Heart right ventricle (tissue), 16 donors: ENCODE measurements at regions not wholly inside any gene's neighbourhood (a gene's known extent, or its start where the extent isn't known, plus 50 kb on each side); places are given as distances from the start of the nearest gene placed in this dataset.

Experiments used
- ATAC-seq, 8 donors: fragments of 200-7000 bp; cut with Tn5 transposase; one replicate each; pipeline ENCODE4 v1.9.1; 2020; ENCODE audit warnings: mild to moderate bottlenecking in 8 of 8, moderate library complexity in 8 of 8, moderate number of reproducible peaks in 1 of 8
- DNase-seq, 2 donors: peaks; one replicate each; pipeline ENCODE4 v3.0.0-alpha.2; 2020
- H3K27ac ChIP-seq, 10 donors: fragments of 200-600 bp; sonication (generic) in 2 of 10; one replicate each; pipeline versions ENCODE4 v1.5.0 to v1.8.0; 2020 to 2022; ENCODE audit warnings: mild to moderate bottlenecking in 3 of 10
- H3K27me3 ChIP-seq, 7 donors: fragments of 200-600 bp; one replicate each; pipeline ENCODE4 v1.8.0; 2021 to 2022; ENCODE audit warnings: mild to moderate bottlenecking in 2 of 7
- H3K36me3 ChIP-seq, 9 donors: fragments of 200-600 bp; sonication (generic) in 1 of 9; one replicate each; pipeline versions ENCODE4 v1.5.0 to v1.8.0; 2020 to 2022; ENCODE audit warnings: mild to moderate bottlenecking in 2 of 9
- H3K4me1 ChIP-seq, 9 donors: fragments of 200-600 bp; sonication (generic) in 1 of 9; one replicate each; pipeline versions ENCODE4 v1.5.0 to v1.8.0; 2020 to 2022; ENCODE audit warnings: mild to moderate bottlenecking in 4 of 9
- H3K4me3 ChIP-seq, 10 donors: fragments of 200-600 bp; sonication (generic) in 2 of 10; one replicate each; pipeline versions ENCODE4 v1.5.0 to v1.8.0; 2020 to 2022; ENCODE audit warnings: mild to moderate bottlenecking in 7 of 10, moderate library complexity in 2 of 10
- H3K9me3 ChIP-seq, 11 donors: fragments of 200-600 bp in 10 of 11; sonication (generic) in 2 of 11; one replicate each; pipeline versions ENCODE4 v1.5.0 to v1.8.0; 2013 to 2022; ENCODE audit warnings: mild to moderate bottlenecking in 2 of 11, control low read depth in 1 of 11, moderate library complexity in 1 of 11
- WGBS, 2 donors: extraction: QIAGEN DNeasy Blood & Tissue Kit; methylation state at CpG; one replicate each; pipeline ENCODE4 v1.1.7; 2013; ENCODE audit warnings: inconsistent platforms in 1 of 2; 5-methylcytosine and 5-hydroxymethylcytosine counted together
- intact Hi-C, 10 donors: fragments of 100-400 bp; cut with DNase I; formaldehyde crosslinking; loops; one replicate each; pipeline versions ENCODE4 v1.11.1 to v1.14.2; 2022
- TF ChIP-seq, protein P1 (sequence below), 9 donors: fragments of 200-600 bp; sonication (generic) in 2 of 9; IDR thresholded peaks; one replicate each; pipeline versions ENCODE4 v1.5.0 to v1.8.0; 2021 to 2022; ENCODE audit warnings: antibody characterized with exemption in 9 of 9, mild to moderate bottlenecking in 5 of 9, moderate library complexity in 1 of 9
- donor health status: Arrhythmogenic right ventricular cardiomyopathy.
- donor health status: ischemic (EF 13 %, LVEDD 7.1; RV severe dilation, severe dysfunction).
- donor health status: healthy with polysubstance abuse.
- donor health status: DM: no; HTN: yes; CAD: no.
- donor health status: DM: no; HTN: no; CAD: no.
- donor health status: ischemic (EF 25% LVEDD 6.9; RV normal size, moderate dysfunction).
- donor health status: ischemic (EF 25% LVEDD 5.7; RV mildly dilated, moderate dysfunction).
- donor health status: healthy.
- donor health status: DM: yes; HTN: yes; CAD: no.
- donor health status: Ischemic cardiomyopathy.
- donor health status: ischemic (EF 35%, LVEDD 5.7; RV mildly dilated, moderate dysfunction).
- donor health status: nonischemic (EF 11% LVEDD 7.7; RV severe dilation, severe dysfunction).
- donor health status: DM: yes; HTN: yes; CAD: no.
- donor health status: PGD.
- donor health status: ischemic (EF 29% LVEDD 5.4; RV normal size, mild dysfunction).
- donor health status: nonischemic (EF 23%, LVEDD 6.1; RV moderate dilation, normal function).

DNA sequence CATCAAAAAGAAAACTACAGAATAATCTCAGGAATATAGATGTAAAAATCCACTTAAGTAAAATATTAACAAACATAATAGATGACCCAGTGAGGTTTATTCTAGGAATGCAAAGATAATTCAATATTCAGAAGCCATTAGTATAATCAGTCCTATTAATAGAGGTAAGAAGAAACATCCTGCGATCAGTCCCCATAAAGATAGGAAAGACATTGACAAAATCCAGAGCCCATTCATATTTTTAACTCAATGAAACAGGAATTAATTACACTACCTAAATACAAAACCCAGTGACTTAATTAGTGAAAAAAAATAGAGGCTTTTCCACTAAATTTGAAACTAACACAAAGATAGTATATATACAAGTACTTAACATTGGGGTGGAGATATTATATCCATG, 321.4 kb upstream of the INTU start:
- TF ChIP-seq, protein P1, sequence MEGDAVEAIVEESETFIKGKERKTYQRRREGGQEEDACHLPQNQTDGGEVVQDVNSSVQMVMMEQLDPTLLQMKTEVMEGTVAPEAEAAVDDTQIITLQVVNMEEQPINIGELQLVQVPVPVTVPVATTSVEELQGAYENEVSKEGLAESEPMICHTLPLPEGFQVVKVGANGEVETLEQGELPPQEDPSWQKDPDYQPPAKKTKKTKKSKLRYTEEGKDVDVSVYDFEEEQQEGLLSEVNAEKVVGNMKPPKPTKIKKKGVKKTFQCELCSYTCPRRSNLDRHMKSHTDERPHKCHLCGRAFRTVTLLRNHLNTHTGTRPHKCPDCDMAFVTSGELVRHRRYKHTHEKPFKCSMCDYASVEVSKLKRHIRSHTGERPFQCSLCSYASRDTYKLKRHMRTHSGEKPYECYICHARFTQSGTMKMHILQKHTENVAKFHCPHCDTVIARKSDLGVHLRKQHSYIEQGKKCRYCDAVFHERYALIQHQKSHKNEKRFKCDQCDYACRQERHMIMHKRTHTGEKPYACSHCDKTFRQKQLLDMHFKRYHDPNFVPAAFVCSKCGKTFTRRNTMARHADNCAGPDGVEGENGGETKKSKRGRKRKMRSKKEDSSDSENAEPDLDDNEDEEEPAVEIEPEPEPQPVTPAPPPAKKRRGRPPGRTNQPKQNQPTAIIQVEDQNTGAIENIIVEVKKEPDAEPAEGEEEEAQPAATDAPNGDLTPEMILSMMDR (IDR thresholded peaks at IDR 0.05), result no peak
- Histone ChIP-seq H3K27me3 (no peaks in the 10 kb centered on the region), H3K4me3 (no peak overlapping the region), H3K4me1 (no peaks in the 10 kb centered on the region), H3K27ac (no peak overlapping the region), H3K9me3 (peaks cover 0 to 47% (median 16%) of the 10 kb centered on the region in 11 donors), H3K36me3 (no peaks in the 10 kb centered on the region)
- ATAC-seq (no peak), DNase-seq (no peak)
- intact Hi-C loops, result no loop called here
- 52 to 58% methylated on average over 1 of the region's 1 CpG for WGBS, 2 donors

DNA sequence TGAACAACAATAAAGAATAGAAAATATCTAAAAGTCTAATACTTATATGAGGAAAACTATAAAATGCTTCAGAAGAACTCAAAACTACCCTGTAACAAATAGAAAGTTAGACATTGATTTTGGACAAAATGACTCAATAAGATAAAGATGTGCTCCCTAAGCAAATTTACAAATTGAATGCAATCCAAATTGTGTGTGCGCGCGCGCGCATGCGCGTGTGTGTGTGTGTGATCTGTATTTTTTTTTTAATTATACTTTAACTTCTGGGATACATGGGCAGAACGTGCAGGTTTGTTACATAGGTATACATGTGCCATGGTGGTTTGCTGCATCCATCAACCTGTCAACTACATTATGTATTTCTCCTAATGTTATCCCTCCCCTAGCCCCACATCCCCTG, 320.8 kb upstream of the INTU start:
- H3K4me3 ChIP-seq, result no peak overlapping the region
- intact Hi-C loops, result no loop called here
- peaks cover 0 to 53% (median 16%) of the 10 kb centered on the region in 11 donors for H3K9me3 ChIP-seq
- no peaks in the 10 kb centered on the region for H3K27me3 ChIP-seq
- 92 to 98% methylated on average over 8 of the region's 8 CpGs for WGBS, 2 donors
- H3K36me3 ChIP-seq, result no peaks in the 10 kb centered on the region
- ATAC-seq (no peak), DNase-seq (no peak)
- TF ChIP-seq, protein P1 (IDR thresholded peaks at IDR 0.05), result no peak
- no peaks in the 10 kb centered on the region for H3K4me1 ChIP-seq
- no peak overlapping the region for H3K27ac ChIP-seq

DNA sequence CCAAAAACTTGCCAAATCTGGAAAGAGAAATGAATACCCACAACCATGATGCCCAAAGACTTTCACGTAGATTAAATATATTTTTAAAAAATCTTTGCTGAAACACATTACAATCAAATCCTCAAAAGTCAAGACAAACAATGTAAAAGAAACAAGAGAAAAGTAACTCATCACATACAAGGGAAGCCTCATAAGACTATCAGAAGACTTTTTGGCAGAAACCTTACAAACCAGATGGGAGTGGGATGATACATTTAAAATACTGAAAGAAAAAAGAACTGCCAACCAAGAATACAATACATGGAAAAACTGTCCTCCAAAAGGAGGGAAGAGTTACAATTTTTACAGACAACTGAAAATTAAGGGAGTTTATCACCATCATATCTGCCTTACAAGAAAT, 319.0 kb upstream of the INTU start:
- no peak overlapping the region for H3K27ac ChIP-seq
- H3K9me3 ChIP-seq, result peaks cover 0 to 53% (median 16%) of the 10 kb centered on the region in 11 donors
- TF ChIP-seq, protein P1 (IDR thresholded peaks at IDR 0.05), result no peak
- intact Hi-C loops, result no loop called here
- 89 to 92% methylated on average over 1 of the region's 1 CpG for WGBS, 2 donors
- H3K4me1 ChIP-seq, result no peaks in the 10 kb centered on the region
- no peak for DNase-seq
- no peak overlapping the region for H3K4me3 ChIP-seq
- no peaks in the 10 kb centered on the region for H3K27me3 ChIP-seq
- H3K36me3 ChIP-seq, result no peaks in the 10 kb centered on the region
- no peak for ATAC-seq

DNA sequence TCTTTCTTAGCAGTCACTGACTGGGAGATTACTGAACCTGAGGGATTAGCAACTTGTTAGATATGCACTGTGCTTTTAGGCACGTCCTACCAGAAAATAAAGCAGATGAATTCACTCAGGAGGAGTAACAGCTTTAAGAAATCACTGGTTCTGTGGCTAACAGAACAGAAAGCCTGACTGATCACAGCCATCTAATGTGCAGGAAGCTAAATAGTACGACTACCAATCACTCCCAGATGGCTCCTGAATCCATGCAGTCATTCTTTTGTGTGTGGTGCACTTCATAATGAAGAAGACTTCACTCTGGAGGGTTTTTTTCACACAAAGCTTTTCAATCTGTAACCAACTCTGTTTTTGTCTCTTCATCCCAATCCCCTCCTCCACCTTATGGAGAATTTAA, 305.3 kb upstream of the INTU start:
- TF ChIP-seq, protein P1 (IDR thresholded peaks at IDR 0.05), result no peak
- ATAC-seq (no peak), DNase-seq (no peak)
- no peaks in the 10 kb centered on the region for H3K27me3 ChIP-seq
- WGBS, 2 donors, result 15 to 30% methylated on average over 2 of the region's 2 CpGs
- H3K4me1 ChIP-seq, result no peaks in the 10 kb centered on the region
- intact Hi-C loops, result no loop called here
- H3K4me3 ChIP-seq, result no peak overlapping the region
- H3K27ac ChIP-seq, result no peak overlapping the region
- H3K9me3 ChIP-seq, result peaks cover 0 to 32% (median 16%) of the 10 kb centered on the region in 11 donors
- no peaks in the 10 kb centered on the region for H3K36me3 ChIP-seq
